NCI-H1930 (cell line): ENCODE measurements at regions not wholly inside any gene's neighbourhood (a gene's known extent, or its start where the extent isn't known, plus 50 kb on each side); places are given as distances from the start of the nearest gene placed in this dataset.
"Not testable (repeated sequence)": the region's sequence is repeated elsewhere in the genome, so short reads cannot be mapped to it uniquely, and the experiment has no call there.

Experiments
- DNase-seq, 2 experiments: peaks; one replicate each; lab custom pipeline; 2025; lab: John Stamatoyannopoulos, UW

DNA sequence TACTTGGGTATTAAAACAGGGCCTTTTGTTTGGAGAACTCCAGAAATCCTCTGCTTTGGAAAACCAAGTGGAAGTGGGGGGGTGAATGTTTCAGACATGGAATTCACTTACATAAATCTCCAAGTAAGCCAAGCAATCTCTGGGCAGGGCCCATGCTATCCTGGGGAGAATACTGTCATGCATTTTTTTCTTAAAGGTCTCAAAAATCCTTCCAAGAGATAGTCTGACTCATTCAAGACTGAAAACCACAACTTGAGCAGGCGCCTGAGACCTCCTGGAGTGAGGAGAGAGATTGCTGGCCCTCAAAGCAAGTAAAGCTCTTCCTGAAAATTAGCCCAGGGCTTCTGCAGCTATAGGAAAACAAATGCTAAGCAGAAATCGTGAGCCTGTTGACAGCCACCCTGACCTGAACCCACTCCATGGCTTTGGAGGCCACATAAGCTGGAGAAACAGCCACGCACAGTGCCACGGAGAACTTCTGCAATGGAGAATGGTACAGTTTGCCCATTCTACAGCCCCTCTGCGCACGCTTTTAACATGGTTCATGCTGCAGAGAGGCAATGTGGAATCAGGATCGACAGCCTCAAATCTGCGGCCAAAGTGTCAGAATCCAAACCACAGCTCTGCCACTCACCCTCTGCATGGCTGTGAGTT, 203.1 kb upstream of the AUTS2 start:
- DNase-seq = no peak

DNA sequence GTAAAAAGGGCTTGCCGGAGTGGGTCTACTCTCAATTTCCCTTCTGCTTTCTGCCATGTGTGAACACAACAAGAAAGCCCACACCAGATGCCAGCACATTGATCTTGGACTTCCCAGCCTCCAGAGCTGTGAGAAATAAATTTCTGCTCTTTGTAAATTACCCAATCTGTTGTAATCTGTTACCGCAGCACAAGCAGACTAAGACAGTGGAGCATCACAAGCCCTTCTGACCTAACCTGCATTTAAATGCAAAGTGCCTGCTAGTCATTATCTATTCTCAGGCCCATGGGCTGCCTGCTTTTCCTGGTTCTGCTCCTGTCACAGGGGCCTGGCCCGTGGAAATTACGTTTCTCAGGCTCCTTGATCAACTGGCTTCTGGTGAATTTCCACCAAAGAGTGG, 199.3 kb upstream of the AUTS2 start:
- DNase-seq = no peak

DNA sequence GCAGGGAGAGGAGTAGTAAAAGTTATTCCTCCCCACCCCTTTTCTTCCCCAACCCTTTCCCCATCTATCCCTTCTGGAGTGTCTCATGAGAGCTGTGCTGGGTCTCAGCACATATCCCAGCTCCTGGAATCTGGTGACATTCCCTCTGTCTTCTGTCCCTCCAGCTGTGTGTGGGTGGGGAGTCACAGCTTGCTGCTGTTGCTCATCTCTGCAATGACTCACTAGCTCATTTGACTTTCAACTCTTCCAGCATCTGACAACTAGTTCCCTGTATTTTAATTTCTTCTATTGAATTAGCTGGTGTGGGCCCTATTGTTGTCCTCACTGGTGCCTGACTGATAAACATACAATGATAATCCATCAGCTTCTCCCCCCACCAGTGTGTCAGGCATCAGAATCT, 198.9 kb upstream of the AUTS2 start:
- no peak for DNase-seq

DNA sequence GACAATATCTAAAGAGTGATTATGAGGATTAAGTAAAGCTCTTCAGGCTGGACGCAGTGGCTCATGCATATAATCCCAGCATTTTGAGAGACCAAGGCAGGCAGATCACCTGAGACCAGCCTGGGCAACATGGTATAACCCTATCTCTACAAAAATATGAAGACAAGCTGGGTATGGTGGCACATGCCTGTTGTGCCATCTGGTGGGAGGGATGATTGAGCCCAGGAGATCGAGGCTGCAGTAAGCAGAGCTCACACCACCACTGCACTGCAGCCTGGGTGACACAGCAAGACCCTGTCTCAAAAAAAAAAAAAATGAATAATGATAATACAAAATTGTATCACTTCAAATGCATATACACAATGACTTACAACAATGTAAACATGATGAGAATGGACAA, 195.6 kb upstream of the AUTS2 start:
- DNase-seq = no peak

DNA sequence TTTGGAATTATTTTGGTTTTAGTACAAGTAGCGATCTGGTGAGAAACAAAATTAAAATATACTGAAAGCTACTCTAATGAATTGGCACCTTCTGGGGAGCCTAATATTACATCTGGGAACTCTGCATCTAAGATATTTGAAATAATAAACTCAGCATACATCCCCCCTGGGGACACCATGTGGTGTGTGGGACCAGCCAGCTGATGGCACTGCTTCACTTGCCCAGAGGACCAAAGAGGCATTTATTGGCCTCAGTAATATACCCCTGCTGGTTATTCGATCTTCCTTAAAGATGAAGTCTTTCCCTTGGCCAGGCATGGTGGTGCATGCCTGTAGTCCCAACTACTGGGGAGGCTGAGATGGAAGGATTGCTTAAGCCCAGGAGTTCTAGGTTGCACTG, 195.1 kb upstream of the AUTS2 start:
- DNase-seq = no peak

DNA sequence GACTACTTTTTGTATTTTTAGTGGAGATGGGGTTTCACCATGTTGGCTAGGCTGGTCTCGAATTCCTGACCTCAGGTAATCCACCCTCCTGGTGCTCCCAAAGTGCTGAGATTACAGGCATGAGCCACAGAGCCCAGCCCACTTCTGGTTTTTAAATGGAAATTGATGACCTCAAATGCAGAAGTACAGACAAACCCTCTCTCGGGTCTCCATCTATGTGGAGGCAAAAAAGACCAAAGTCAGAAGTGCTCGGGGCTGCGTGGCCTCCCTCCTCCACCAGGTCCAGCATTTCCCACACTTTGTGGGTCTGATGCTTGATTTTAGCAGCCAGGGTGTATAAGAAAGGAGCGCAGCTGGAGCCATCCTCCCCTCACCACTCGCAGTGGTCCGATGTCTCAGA, 187.3 kb upstream of the AUTS2 start:
- no peak for DNase-seq

DNA sequence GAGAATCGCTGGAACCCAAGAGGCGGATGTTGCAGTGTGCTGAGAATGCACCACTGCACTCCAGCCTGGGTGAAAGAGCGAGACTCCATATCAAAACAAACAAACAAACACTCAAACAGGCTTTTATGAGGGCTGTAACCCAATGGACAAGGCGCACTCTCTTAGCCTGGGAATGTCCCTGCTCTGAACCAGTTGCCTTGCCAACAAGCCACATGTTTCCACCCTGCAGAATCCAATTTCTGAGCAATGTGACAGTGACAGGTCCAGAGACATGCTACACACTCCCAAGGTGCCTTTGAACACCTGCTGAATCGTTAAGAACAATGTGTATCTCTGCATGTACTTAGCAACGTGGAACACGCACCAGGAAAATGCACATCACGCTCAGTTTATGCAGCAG, 186.8 kb upstream of the AUTS2 start:
- no peak for DNase-seq

GRCh38 chr7:69412331-69413146, 185.7 kb upstream of the AUTS2 start:
- no peak for DNase-seq

GRCh38 chr7:69414555-69414954, 183.7 kb upstream of the AUTS2 start:
- DNase-seq = no peak

GRCh38 chr7:69418869-69419670, 179.2 kb upstream of the AUTS2 start:
- no peak for DNase-seq

DNA sequence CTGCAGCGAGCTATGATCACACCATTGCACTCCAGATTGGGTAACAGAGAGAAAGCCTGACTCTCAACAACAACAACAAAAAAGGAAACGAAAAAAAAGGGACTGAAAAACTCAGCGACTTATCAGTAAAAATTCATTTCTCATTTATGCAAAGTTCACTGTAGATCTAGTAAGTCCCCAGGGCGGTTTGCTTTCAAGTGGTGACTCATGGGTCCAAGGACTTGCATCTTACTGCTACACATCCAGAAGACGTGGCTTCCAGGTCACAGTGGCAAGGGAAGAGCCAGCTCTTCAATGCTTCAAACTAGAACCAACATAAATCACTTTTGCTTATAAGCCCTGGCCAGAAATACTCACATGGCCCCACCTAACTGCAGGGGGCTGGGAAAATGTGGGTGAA, 178.3 kb upstream of the AUTS2 start:
- DNase-seq = no peak

- DNase-seq = no peak
Measured at GRCh38 chr7:69422574-69422985, 175.7 kb upstream of the AUTS2 start.

DNA sequence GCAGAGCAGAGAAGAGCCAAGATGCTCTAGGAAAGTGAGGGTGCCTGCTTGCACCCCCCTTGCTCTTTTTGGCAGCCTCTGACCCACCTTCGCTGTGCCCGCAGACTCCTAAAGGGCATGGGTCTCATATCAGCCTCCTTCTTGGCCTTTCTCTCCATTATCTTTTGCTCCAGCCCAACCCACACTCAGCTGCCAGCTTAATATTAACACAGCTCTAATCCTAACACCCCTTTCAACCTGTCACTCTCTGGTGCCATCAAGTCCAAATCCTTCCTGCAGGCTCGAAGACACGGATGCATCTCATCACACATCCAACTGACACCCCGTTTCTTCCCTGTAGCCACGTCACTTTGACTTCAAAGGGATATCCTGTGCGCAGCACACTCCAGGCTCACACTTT, 171.6 kb upstream of the AUTS2 start:
- DNase-seq = no peak

DNA sequence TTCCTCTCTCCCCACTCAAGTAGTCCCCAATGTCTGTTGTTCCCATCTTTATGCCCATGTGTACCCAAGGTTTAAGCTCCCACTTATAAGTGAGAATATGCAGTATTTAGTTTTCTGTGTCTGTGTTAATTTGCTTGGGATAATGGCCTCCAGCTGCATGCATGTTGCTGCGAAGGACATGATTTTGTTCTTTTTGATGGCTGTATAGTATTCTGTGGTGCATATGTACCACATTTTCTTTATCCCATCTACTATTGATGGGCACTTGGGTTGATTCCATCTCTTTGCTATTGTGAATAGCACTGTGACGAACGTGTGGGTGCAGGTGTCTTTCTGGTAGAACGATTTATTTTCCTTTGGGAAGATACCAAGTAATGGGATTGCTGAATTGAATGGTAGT, 170.2 kb upstream of the AUTS2 start:
- DNase-seq = no peak

- DNase-seq = no peak
Measured at GRCh38 chr7:69429911-69430383, 168.3 kb upstream of the AUTS2 start.

DNA sequence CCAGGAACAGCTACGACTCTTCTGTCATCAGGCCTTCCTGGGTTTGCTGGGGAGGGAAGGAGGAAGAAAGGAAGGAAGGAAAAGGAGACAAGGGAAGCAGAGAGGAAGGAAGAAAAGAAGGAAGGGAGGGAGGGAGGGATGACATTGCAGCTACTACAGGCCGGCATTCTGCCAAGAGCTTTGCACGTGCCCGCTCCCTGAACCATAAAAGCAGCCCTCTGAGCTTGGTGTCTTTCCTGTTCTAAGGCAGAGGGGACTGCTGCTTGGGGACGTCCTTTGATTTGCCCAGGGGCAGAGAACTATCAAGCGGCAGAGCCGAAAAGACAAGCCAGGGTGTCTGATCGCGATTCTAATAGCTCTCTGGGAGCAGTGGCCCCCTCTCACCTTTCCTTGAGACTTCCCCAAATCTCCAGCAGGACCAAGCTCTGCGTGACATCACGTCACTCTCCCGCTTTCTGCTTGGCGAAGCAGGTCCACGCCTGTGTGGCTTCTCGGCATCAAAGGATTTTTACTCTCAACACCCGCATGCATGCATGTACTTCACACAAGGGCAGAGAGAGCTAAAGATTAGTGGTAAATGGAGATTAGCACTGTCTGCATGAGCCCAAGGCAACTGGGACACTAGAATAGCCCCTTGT, 167.8 kb upstream of the AUTS2 start:
- DNase-seq = no peak

- no peak for DNase-seq
Measured at GRCh38 chr7:69431626-69432025, 166.6 kb upstream of the AUTS2 start.

- DNase-seq = not testable (repeated sequence)
Measured at GRCh38 chr7:69432276-69432675, 166.0 kb upstream of the AUTS2 start.

DNA sequence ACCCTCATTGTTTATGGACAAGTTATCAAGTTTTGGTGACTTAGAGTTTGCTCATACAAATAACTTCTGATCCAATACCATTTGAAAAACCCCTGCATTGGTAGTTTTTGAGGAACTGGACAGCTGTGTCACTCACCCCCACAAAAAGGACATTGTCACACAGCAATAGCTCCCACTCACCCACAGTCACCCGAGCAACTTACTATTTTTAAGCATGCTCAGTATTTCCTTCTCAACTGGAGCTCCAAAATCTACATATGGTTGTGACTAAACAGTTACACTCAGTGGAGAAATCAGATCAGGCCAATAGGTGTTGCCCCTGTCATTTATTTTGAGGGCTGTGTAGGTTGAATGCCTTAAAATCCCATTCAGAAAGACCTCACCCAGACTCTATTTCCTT, 165.2 kb upstream of the AUTS2 start:
- no peak for DNase-seq

DNA sequence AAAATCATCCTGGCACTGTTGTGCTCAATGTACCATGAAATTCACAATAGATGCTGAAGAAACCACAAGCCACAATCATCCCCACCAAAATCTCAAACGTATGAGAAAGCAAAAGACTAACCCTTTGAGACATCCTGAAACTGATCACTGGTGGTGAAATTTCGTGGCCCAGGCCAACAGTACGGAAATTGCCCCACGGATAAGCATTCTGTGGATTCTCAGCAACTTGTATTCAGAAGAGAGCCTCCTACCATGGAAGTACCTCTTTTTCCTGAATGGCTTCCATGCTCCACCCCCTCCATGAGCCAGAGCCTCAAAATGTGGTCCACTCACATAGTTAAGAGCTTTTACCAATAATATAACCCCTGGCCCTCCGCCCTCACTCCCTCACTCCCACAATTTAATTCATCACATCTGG, 163.9 kb upstream of the AUTS2 start:
- no peak for DNase-seq

DNA sequence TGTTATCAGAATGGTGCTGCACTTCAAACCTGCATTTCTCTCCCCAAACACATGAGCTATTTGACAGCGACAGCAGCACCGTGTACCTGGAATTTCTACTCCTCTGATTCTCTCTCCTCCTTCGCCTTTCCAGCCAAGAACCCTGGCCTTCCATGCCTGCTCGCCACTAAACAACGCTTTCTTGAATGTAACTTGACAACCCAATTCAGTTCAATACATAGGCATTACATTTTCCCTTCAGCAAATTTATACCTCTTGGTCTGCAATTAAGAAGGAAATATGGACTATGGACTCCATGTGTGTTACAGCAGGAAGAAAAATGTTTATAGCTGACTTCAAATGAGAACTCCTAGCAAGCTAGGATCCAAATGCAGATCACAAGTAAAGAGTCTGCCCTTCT, 162.6 kb upstream of the AUTS2 start:
- DNase-seq = no peak

GRCh38 chr7:69436946-69437345, 161.3 kb upstream of the AUTS2 start:
- DNase-seq = no peak
